ENCODE measurements at regions not wholly inside any gene's neighbourhood (a gene's known extent, or its start where the extent isn't known, plus 50 kb on each side); places are given as distances from the start of the nearest gene placed in this dataset.

- no peak for DNase-seq
Observed at GRCh38 chr18:23386317-23386716, 66.8 kb upstream of the RIOK3 start.

DNA sequence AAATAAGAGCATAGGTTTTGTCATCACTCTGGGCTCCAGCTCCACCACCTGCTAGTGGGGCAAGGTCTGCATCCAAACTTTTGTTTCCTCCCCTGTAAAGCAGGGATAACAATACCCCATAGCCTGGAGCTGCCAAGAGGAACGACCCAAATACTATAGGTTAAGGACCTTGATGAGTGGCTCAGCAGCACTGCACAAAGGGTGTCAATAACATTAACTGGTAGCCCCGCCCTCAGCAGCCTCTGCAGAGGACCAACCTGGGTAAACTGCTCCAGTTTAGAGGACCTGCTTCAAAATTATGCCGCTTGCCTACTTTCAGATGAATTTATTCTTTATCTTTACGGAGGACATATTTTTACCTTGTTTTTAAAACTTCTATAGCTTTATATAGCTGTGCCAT, 65.8 kb upstream of the RIOK3 start:
- DNase-seq: no peak

DNA sequence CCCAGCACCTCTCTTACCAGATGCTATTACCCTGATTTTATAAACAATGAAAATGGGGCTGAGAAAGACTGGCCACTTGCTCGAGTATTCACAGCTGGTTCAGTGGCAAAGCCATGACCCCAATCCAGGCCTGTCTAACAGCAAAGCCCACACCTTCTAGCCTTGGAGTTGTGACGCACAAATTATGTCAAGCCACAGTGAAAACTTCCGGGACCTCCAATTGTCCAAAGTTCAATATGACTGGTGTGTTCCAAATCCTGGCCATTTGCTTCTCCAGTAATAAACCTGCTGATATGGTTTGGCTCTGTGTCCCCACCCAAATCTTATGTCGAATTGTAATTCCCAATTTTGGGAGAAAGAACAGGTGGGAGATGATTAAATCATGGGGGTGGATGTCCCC, 64.7 kb upstream of the RIOK3 start:
- no peak for DNase-seq

DNA sequence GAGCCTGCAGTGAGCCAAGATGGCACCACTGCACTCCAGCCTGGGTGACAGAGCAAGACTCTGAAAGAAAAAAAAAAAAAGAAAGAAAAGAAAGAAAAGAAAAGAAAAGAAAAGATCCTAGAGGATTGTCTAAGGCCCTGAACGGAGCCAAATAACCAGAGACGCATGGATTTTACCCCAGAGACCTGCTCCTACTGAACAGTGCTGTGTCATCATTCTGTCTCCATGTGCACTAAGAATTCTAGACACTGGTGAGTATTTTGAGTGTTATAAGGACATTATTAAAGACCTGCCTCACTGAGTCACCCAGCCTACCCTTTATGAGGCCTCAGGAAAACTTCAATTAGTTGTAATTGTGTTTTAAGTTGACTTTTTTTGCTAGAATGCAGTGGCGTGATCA, 61.9 kb upstream of the RIOK3 start:
- DNase-seq: no peak

- DNase-seq: no peak
Observed at GRCh38 chr18:23397907-23398306, 55.2 kb upstream of the RIOK3 start.

DNA sequence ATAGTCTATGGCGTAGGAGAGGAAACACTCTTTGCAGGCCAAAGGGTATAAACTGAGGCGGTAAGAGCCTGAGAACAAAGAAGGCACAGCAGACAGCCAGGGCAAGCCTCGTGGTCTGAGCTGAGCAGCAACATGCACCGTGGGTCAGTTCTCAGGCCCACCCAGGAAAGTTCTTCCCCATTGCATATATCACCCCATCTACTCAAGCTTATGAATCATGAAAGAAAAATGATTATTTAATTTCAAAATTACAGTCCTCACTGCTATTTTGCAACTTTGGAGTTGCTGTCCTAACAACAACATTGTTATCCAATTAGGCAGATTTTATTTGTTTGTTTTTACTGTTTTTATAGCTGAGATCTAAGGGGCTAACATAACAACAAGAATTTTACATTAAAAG, 54.7 kb upstream of the RIOK3 start:
- no peak for DNase-seq

GRCh38 chr18:23399067-23399466, 54.0 kb upstream of the RIOK3 start:
- DNase-seq: no peak

- no peak for DNase-seq
Observed at GRCh38 chr18:23400918-23401317, 52.2 kb upstream of the RIOK3 start.

DNA sequence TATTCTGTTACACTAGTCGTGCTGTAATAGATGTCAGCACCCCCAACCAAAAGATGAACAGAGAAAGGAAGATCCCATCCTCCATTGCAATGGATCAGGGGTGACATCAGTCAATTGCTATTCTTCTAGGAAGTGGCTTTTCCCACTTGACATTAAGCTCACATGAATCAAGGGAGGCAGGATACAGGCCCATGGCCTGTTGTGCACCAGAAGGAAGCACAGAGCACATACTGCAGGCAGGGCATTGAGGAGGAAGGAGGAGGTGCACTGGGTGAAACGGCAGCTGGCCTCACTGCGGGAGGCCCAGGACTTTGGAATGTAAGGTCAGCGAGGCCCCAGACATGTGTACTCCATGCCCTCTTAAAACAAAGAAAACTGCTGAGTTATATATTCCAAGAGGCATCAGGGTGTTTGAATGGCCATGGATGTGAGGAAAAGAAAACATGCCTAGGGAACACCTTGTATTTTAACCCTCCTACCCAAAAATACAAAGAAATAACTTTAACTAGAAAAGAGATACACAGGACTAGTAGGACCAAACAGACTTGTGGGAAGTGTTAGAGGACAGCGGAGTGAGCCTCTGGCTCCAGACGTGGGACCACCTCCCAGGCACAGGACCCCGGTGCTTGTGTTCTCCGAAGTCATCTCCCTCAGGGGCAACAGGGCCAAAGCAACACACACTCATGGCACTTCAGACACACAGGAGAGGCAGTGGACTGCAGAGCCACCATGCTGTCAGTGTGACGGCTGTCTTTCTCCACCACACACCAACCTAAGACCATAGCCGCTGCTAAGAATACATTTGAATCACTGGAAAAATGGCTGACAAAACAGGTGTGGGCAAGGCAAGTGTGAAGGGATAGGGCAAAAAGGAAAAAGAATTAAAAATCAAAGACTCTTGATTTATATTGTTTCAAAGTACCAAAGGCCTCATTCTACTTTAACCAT, 51.4 kb upstream of the RIOK3 start:
- DNase-seq: no peak
